GM23338 (cell line): ENCODE measurements at regions not wholly inside any gene's neighbourhood (a gene's known extent, or its start where the extent isn't known, plus 50 kb on each side); places are given as distances from the start of the nearest gene placed in this dataset.

Experiments used
- CREB1 ChIP-seq: fragments of 250-450 bp; sonication (Bioruptor Pico); IDR thresholded peaks from 2 replicates; pipeline ENCODE4 v1.5.0; 2020; ENCODE audit warnings: low read depth, mild to moderate bottlenecking, moderate library complexity
- EZH2 ChIP-seq: fragments of 200-600 bp; sonication (generic); IDR thresholded peaks from one replicate; pipeline ENCODE4 v1.8.0; 2017; ENCODE audit warnings: antibody characterized with exemption, mild to moderate bottlenecking, low read depth; ENCODE audit not compliant: unreplicated experiment
- EZH2phosphoT487 ChIP-seq: fragments of 200-600 bp; sonication (generic); IDR thresholded peaks from one replicate; pipeline ENCODE4 v1.8.1; 2018; ENCODE audit warnings: antibody characterized with exemption; ENCODE audit not compliant: unreplicated experiment
- JUNB ChIP-seq: IDR thresholded peaks from one replicate; pipeline ENCODE4 v1.6.1; 2016; ENCODE audit warnings: antibody characterized with exemption; ENCODE audit not compliant: unreplicated experiment
- POLR2AphosphoS5 ChIP-seq: IDR thresholded peaks from 2 replicates; pipeline ENCODE4 v1.6.1; 2016; ENCODE audit warnings: antibody characterized with exemption, low read depth
- STAT1 ChIP-seq: IDR thresholded peaks from one replicate; pipeline ENCODE4 v1.6.1; 2016; ENCODE audit warnings: antibody characterized with exemption; ENCODE audit not compliant: unreplicated experiment
- TF ChIP-seq, protein P1 (sequence below), 2 experiments: fragments of 200-600 bp in 1 of 2; sonication (generic) in 1 of 2; conservative IDR thresholded peaks; 2 replicates each; pipeline versions ENCODE4 v1.5.1 to v1.6.1; 2016 to 2017; ENCODE audit warnings: antibody characterized with exemption in 2 of 2, low read depth in 2 of 2, mild to moderate bottlenecking in 2 of 2, moderate library complexity in 1 of 2

DNA sequence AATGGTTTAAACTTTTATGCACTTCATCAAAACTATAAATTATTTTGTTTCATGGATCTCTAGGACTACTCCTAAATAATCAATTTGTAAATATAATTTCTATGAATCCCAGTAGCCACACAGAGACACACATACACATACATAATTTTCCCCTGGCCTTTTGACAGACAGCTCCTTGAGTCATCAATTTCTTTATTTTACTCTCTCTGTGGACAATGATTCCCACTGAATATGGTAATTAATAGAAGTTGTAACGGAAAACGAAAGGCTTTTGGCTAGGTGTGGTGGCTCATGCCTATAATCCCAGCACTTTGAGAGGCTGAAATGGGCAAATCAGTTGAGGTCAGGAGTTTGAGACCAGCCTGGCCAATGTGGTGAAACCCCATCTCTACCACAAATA is 235.1 kb downstream of the EPHA4 start:
- TF ChIP-seq, protein P1, sequence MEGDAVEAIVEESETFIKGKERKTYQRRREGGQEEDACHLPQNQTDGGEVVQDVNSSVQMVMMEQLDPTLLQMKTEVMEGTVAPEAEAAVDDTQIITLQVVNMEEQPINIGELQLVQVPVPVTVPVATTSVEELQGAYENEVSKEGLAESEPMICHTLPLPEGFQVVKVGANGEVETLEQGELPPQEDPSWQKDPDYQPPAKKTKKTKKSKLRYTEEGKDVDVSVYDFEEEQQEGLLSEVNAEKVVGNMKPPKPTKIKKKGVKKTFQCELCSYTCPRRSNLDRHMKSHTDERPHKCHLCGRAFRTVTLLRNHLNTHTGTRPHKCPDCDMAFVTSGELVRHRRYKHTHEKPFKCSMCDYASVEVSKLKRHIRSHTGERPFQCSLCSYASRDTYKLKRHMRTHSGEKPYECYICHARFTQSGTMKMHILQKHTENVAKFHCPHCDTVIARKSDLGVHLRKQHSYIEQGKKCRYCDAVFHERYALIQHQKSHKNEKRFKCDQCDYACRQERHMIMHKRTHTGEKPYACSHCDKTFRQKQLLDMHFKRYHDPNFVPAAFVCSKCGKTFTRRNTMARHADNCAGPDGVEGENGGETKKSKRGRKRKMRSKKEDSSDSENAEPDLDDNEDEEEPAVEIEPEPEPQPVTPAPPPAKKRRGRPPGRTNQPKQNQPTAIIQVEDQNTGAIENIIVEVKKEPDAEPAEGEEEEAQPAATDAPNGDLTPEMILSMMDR (conservative IDR thresholded peaks at IDR 0.05; ENCODE audit: low read depth in 2 of 2): no peak
- TF ChIP-seq STAT1 (no peak), POLR2AphosphoS5 (no peak), EZH2phosphoT487 (no peak), CREB1 (CRISPR knock-in tag) (no peak), EZH2 (no peak), JUNB (no peak)
